OCI-LY3 (cell line): ENCODE measurements at regions not wholly inside any gene's neighbourhood (a gene's known extent, or its start where the extent isn't known, plus 50 kb on each side); places are given as distances from the start of the nearest gene placed in this dataset.

ENCODE experiments used
- H2AFZ ChIP-seq: fragments of 200-600, 300-600 bp; shearing (Covaris generic); 2 replicates; pipeline ENCODE4 v1.6.0; 2014; ENCODE audit warnings: antibody characterized with exemption, low read depth, low read length
- H3K27ac ChIP-seq: fragments of 200-600, 300-600 bp; sonication (generic); 2 replicates; pipeline ENCODE4 v1.5.1; 2014; ENCODE audit warnings: mild to moderate bottlenecking, low read length, moderate library complexity, mixed read lengths
- H3K27me3 ChIP-seq: fragments of 200-600, 300-600 bp; sonication (generic); 2 replicates; pipeline ENCODE4 v1.6.1; 2014; ENCODE audit warnings: low read depth, low read length, mixed read lengths
- H3K36me3 ChIP-seq: fragments of 200-600, 300-600 bp; sonication (generic); replicated peaks from 2 replicates; pipeline ENCODE3; 2014; ENCODE audit warnings: low read depth, low read length, mixed read lengths
- H3K4me1 ChIP-seq: fragments of 300-600, 200-600 bp; sonication (generic); 2 replicates; pipeline ENCODE4 v1.6.1; 2014; ENCODE audit warnings: low read length, mixed read lengths
- H3K4me2 ChIP-seq: fragments of 200-600, 300-600 bp; sonication (generic); 2 replicates; pipeline ENCODE4 v1.6.1; 2014; ENCODE audit warnings: low read length, mixed read lengths
- H3K4me3 ChIP-seq: fragments of 300-600, 200-600 bp; sonication (generic); 2 replicates; pipeline ENCODE4 v1.5.1; 2014; ENCODE audit warnings: antibody characterized with exemption, mild to moderate bottlenecking, low read length, moderate library complexity
- H3K79me2 ChIP-seq: fragments of 300-600, 200-600 bp; shearing (Covaris generic); 2 replicates; pipeline ENCODE4 v1.6.1; 2014; ENCODE audit warnings: mild to moderate bottlenecking, low read length, mixed read lengths
- H3K9ac ChIP-seq: fragments of 300-600, 200-600 bp; shearing (Covaris generic); 2 replicates; pipeline ENCODE4 v1.6.0; 2014; ENCODE audit warnings: mild to moderate bottlenecking, low read length, moderate library complexity
- H3K9me3 ChIP-seq: fragments of 200-600, 300-600 bp; shearing (Covaris generic); 2 replicates; pipeline ENCODE4 v1.6.1; 2014; ENCODE audit warnings: low read length, mixed read lengths; ENCODE audit not compliant: insufficient read depth
- H4K20me1 ChIP-seq: fragments of 200-600, 300-600 bp; sonication (generic); 2 replicates; pipeline ENCODE4 v1.6.1; 2016; ENCODE audit warnings: low read length, mixed read lengths; ENCODE audit not compliant: insufficient read depth
- CTCF ChIP-seq: fragments of 200-600, 300-600 bp; sonication (generic); IDR thresholded peaks from 2 replicates; pipeline ENCODE4 v1.5.1; 2014; ENCODE audit warnings: antibody characterized with exemption, low read length, low read depth
- EZH2phosphoT487 ChIP-seq: fragments of 200-600 bp; shearing (Covaris generic); IDR thresholded peaks from 2 replicates; pipeline ENCODE4 v1.6.1; 2018; ENCODE audit warnings: antibody characterized with exemption, mixed run types, low read depth

- Histone ChIP-seq H3K27ac (no peak overlapping the region), H3K36me3 (no peaks in the 10 kb centered on the region), H2AFZ (no peak overlapping the region), H3K4me2 (no peak overlapping the region), H3K27me3 (no peaks in the 10 kb centered on the region), H3K9ac (no peak overlapping the region), H3K4me3 (no peak overlapping the region), H4K20me1 (no peaks in the 10 kb centered on the region), H3K9me3 (no peaks in the 10 kb centered on the region), H3K79me2 (no peaks in the 10 kb centered on the region), H3K4me1 (peaks cover 40% of the 10 kb centered on the region)
- no peak for TF ChIP-seq EZH2phosphoT487
Measured at GRCh38 chr10:90986136-90986760, 65.4 kb upstream of the ANKRD1 start.

- Histone ChIP-seq H3K9me3 (no peaks in the 10 kb centered on the region), H3K4me1 (peaks cover 40% of the 10 kb centered on the region), H2AFZ (no peak overlapping the region), H3K4me3 (no peak overlapping the region), H3K27ac (no peak overlapping the region), H3K4me2 (no peak overlapping the region), H3K79me2 (no peaks in the 10 kb centered on the region), H4K20me1 (no peaks in the 10 kb centered on the region), H3K9ac (no peak overlapping the region), H3K27me3 (no peaks in the 10 kb centered on the region), H3K36me3 (no peaks in the 10 kb centered on the region)
- no peak for TF ChIP-seq EZH2phosphoT487
- TF ChIP-seq CTCF = no peak
Measured at GRCh38 chr10:90986870-90987269, 66.0 kb upstream of the ANKRD1 start.

- H3K79me2 ChIP-seq = no peaks in the 10 kb centered on the region
- H3K27me3 ChIP-seq = no peaks in the 10 kb centered on the region
- H4K20me1 ChIP-seq = no peaks in the 10 kb centered on the region
- no peaks in the 10 kb centered on the region for H3K36me3 ChIP-seq
- no peak overlapping the region for H3K4me3 ChIP-seq
- H3K4me1 ChIP-seq = peaks cover 44% of the 10 kb centered on the region
- no peak overlapping the region for H3K9ac ChIP-seq
- TF ChIP-seq EZH2phosphoT487 (no peak), CTCF (no peak)
- H3K4me2 ChIP-seq = no peak overlapping the region
- no peak overlapping the region for H3K27ac ChIP-seq
- no peak overlapping the region for H2AFZ ChIP-seq
- H3K9me3 ChIP-seq = no peaks in the 10 kb centered on the region
Measured at GRCh38 chr10:90987383-90987782, 66.5 kb upstream of the ANKRD1 start.

GRCh38 chr10:90988024-90988423 lies 67.1 kb upstream of the ANKRD1 start:
- H3K4me1 ChIP-seq = peaks cover 51% of the 10 kb centered on the region
- H2AFZ ChIP-seq = no peak overlapping the region
- H3K27ac ChIP-seq = no peak overlapping the region
- no peak overlapping the region for H3K4me3 ChIP-seq
- H3K36me3 ChIP-seq = no peaks in the 10 kb centered on the region
- no peaks in the 10 kb centered on the region for H4K20me1 ChIP-seq
- TF ChIP-seq CTCF = no peak
- TF ChIP-seq EZH2phosphoT487 = no peak
- H3K9me3 ChIP-seq = no peaks in the 10 kb centered on the region
- H3K27me3 ChIP-seq = no peaks in the 10 kb centered on the region
- no peak overlapping the region for H3K4me2 ChIP-seq
- no peak overlapping the region for H3K9ac ChIP-seq
- H3K79me2 ChIP-seq = no peaks in the 10 kb centered on the region
